Iris pigment epithelial cell (primary cell): ENCODE measurements at regions not wholly inside any gene's neighbourhood (a gene's known extent, or its start where the extent isn't known, plus 50 kb on each side); places are given as distances from the start of the nearest gene placed in this dataset.

ENCODE experiments used
- DNase-seq: peaks from one replicate; pipeline ENCODE4 v3.0.0-alpha.2; 2011; ENCODE audit warnings: low read depth

GRCh38 chr5:1706021-1706420 lies 93.6 kb downstream of the MRPL36 start:
- DNase-seq: no peak

GRCh38 chr5:1704676-1705075 lies 95.0 kb downstream of the MRPL36 start:
- no peak for DNase-seq

DNA sequence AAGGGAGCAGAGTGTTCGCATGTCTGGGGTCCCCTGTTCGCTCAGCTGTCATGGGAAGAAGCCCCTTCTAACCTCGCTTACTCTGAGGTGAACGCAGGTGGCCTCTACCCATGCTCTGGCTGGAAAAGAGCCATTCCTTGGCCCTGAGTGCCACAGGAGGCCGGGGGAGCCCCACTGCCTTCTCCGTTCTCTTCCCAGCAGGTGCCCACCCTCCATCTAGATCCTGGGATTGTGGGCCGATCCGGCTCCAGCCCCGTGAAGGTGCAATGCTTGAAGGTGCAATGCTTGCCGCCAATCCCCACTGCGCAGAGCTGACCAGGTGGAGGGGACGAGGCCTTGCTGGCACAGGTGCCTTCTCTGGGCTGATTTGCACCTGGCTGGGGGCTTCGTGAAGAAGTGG lies 95.4 kb downstream of the MRPL36 start:
- DNase-seq: no peak

DNA sequence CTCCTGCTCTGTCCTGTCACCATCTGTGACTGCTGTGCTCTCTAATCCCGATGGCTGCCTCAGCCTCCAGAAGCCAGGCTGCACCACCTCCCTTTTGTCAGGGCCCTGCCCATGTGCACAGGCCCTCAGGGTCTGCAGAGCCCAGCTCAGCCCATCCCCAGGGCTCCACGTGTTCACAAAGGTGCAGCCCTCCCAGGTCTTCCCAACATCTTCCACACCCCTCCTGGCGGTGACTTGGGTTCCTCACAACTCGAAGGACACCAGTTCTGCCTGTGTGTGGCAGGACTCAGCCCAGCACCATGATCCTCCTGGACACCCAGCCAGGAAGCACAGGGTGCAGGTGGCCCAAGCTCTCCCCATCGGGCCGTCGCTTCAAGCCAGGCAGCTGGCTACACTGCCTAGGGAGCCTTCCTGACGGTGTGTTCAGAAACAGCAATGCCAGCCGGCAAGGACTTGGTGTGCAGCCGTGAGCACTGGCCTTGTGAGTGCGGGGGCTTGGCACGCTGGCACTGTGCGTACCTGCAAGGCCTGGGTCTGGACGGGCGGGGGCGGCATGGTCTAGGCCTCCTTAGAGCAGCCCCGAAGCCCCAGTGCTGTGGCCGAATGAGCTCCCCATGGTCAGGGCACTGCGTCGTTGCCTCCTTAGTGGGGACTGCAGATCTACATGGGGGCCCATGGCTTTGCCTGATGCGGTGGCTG lies 96.1 kb downstream of the MRPL36 start:
- no peak for DNase-seq

DNA sequence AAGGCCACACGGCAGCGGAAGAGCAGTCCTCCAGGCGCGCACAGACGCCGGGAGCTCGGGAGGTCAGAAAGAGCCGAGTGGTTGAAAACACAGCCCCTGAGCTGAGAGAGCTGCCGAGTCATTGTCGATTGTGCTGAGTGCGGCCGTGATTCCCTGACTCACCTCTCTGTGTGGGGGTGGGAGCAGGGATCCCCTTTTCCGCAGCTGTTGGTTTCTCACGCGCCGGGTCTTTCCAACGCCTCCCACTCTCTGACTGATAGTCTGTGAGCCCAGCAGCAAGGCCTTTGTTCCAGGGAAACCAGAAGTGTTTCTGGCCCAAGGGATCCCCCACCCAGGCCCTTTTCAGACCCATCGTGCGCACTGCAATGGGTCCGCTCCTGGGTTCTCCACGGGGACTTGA lies 97.3 kb downstream of the MRPL36 start:
- DNase-seq: no peak

GRCh38 chr5:1701884-1702283 lies 97.8 kb downstream of the MRPL36 start:
- no peak for DNase-seq

GRCh38 chr5:1701216-1701864 lies 98.3 kb downstream of the MRPL36 start:
- no peak for DNase-seq

DNA sequence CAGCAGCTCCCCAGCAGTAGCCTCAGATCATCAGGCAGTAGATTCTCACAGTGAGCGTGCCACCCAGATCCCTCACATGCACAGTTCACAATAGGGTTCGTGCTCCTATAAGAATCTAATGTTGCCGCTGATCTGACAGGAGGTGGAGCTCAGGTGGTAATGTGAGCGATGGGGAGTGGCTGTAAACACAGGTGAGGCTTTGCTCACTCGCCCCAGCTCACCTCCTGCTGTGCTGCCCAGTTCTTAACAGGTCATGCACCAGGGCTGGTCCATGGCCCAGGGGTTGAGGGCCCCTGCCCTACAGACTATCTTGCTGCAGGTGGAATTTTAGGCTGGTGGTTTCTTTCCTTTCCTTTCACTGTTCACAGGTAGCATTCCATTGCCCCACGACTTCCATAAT lies 100.2 kb downstream of the MRPL36 start:
- DNase-seq: no peak

DNA sequence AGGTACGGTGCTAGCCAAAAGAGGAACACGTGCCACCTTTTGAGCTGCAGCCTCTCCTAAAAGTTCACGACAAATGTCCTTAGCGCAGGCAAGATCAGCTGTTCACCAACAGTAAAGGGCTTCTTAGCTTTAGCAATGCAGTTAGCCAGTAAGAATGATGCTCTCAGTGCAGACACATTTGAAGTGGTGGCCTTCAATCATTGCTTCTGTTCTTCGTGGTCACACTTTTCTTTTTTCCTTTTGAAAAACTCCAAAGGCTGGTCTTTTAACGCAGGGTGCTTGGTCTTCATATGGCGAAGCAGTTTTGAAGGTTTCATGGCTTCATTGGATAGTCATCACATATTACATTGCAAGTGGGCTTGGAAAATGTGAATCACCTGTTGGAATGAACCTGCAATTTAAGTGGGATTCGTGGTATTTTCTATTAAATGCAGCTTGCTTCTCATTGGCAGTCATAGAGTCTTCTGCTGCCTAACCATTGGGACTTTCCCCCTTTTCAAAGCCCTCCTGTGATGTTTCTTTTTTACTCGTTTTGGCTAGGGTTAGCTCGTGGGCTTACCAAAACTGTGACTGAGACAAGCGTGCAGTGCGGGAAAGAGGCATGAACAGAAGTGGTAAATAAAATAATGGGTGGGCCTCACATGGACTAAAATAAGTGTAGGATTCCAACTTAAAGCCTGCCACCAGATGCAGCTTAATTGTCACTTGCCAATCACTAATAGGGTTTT lies 100.9 kb downstream of the MRPL36 start:
- DNase-seq: no peak

- DNase-seq: no peak
Measured at GRCh38 chr5:1692381-1692780, 107.3 kb downstream of the MRPL36 start.

DNA sequence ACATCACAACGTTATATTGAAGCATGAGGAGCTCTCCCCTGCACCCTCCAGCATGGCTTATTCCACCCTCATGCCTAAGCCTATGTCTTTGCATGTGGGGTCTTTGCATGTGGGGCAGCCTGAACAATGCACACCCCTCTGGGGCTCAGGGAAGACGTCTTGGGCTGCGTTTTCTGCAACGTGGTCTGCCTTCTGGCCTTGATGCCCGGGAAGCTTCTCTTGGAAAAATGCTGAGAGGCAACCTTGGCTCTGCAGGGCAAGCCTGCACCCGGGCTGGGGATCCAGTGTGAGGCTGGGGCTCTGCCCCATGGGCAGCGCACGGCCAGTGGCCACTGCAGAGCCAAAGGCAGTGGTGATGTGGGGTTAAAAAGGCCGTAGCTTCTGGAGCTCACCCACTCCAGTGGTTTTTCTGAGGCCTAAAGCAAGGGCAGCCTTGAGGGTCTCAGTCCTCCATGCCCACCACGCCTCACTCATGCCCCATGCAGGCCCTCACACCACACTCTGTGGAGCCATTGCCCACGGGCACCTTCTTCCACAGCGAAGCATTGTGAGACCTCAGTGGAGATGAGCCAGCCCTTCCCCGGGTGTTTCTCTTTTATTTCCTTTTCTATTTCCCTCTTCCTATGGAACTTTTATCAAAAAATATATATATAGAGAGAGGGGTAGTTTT lies 112.2 kb downstream of the MRPL36 start:
- no peak for DNase-seq

DNA sequence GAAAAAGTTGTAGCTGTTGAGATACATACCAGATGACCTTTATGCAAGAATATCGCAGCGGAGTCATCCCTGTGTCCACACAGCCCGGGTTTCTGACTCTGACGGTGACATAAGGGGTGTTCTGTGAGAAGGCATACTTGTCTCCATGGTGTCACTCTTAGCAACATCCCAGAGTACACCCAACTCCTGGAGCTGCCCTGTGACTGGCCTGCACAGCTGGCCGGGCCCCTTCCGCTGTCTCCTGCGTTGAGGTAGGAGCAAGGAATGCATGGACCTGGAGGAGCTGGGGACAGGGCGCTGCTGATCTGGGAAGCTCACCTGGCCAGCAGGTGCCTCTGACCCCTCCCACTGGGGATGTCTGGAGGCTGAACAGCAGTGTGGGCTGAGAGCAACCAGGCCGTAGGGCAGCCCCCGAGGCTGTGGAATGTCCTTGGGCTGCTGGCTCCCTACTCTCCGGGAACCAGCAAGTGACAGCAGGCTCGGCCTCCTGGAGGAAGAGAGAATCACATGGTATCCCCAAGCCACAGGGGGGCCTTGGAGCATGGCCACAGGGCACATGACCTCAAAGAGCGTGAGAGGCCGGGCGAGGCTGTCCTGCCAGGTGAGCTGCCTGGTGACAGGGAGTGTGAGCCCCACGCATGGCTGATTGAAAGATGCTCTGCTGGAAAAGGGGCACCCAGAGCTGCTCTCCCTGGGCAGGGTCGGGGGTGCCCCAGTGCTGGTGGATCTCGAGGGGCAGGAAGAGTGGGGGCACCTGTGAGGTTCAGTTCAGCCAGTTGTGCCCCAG lies 113.4 kb downstream of the MRPL36 start:
- no peak for DNase-seq

- no peak for DNase-seq
Measured at GRCh38 chr5:1685066-1685465, 114.6 kb downstream of the MRPL36 start.

GRCh38 chr5:1681955-1682354 lies 117.7 kb downstream of the MRPL36 start:
- no peak for DNase-seq

DNA sequence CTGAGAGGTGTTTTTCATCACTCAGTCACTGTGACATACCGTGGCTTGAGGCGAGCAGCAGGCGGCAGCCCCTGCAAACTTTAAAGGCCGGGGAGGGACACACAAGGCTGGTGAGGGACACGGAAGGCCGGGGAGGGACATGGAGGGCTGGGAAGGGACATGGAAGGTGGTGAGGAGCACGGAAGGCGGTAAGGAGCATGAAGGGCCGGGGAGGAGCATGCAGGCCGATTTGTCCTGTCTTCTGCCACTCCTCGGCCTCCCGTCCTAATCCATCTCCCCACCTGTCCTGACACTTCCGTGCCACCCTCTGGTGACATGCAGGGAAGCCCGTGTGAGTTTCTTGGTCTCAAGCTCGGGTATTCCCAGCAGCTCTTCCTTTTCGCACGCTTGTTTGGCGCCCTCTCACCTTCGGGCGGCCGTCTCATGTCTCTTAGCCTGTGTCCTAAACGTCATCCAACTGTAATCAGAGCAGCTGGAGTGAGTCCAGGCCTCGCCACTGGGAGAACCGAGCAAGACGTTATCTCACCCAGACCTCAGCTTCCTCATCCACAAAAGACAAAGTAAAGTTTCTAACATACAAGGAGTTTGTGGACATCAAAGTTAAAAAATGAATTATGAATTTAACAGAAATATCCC lies 126.5 kb downstream of the MRPL36 start:
- DNase-seq: peak; percentile 16

- DNase-seq: no peak
Measured at GRCh38 chr5:1672396-1672795, 127.2 kb downstream of the MRPL36 start.

GRCh38 chr5:1671351-1671750 lies 128.3 kb downstream of the MRPL36 start:
- DNase-seq: no peak

- DNase-seq: peak; percentile 38
Measured at GRCh38 chr5:1670351-1670750, 129.3 kb downstream of the MRPL36 start.

GRCh38 chr5:1669276-1670155 lies 130.1 kb downstream of the MRPL36 start:
- no peak for DNase-seq

DNA sequence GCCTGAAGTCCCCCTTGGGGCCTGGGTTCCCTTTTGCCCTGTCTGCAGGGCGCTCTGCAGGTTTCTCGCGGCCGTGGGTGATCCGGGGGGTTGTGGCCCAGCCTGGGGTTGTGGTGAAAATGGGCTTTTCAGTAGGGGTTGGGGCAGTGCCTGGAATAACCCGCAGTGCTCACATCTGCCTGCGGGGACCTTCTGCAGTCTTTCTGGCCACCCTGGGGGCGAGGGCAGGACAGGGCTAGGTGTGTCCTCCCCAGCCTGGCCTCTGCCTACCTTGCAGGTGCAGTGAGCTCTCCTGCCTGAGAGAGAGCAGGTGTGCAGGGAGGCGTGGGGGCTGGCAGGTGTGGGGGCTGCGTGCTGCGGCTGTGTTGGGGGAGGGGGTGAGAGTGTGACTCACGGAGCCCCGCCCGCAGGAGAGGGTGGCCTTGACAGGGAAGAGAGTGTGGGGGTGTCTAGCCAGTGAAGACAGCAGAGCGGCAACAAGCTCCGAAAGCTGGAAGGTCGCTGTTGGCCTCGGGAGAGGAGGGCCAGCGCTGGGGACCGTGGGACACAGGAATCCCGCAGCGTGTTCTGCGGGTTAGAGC lies 131.4 kb downstream of the MRPL36 start:
- DNase-seq: no peak
